Astrocyte (in vitro differentiated cells and primary cell): ENCODE measurements at regions not wholly inside any gene's neighbourhood (a gene's known extent, or its start where the extent isn't known, plus 50 kb on each side); places are given as distances from the start of the nearest gene placed in this dataset.
A peak's percentile ranks its signal among the peaks of the same experiment; 100 is the strongest.

Experiments
- DNase-seq: peaks from one replicate; pipeline ENCODE4 v3.0.0-alpha.2; 2010; ENCODE audit warnings: low read depth
- FAIRE-seq: peaks from 2 replicates; lab custom pipeline; 2011; peaks lifted over from hg19 to GRCh38; lab: Jason Lieb, UNC
- H2AFZ ChIP-seq: 2 replicates; pipeline ENCODE4 v1.6.0; 2012; ENCODE audit warnings: low read depth, low read length, inconsistent platforms
- H3K27ac ChIP-seq: 2 replicates; pipeline ENCODE4 v1.5.1; 2011; ENCODE audit warnings: low read depth, low read length, inconsistent platforms
- H3K27me3 ChIP-seq: 2 replicates; pipeline ENCODE4 v1.6.0; 2011; ENCODE audit warnings: low read length, inconsistent platforms; ENCODE audit not compliant: insufficient read depth
- H3K36me3 ChIP-seq: 2 replicates; pipeline ENCODE4 v1.5.1; 2011; ENCODE audit warnings: low read length, inconsistent platforms; ENCODE audit not compliant: insufficient read depth
- H3K4me1 ChIP-seq: 2 replicates; pipeline ENCODE4 v1.5.1; 2011; ENCODE audit warnings: low read length, inconsistent platforms; ENCODE audit not compliant: insufficient read depth
- H3K4me2 ChIP-seq: 2 replicates; pipeline ENCODE4 v1.6.0; 2012; ENCODE audit warnings: low read length, inconsistent platforms
- H3K4me3 ChIP-seq: 2 replicates; pipeline ENCODE4 v1.5.1; 2011; ENCODE audit warnings: low read depth, mild to moderate bottlenecking, low read length, inconsistent platforms; ENCODE audit not compliant: insufficient read depth
- H3K79me2 ChIP-seq: 2 replicates; pipeline ENCODE4 v1.6.0; 2012; ENCODE audit warnings: mild to moderate bottlenecking, low read length, inconsistent platforms; ENCODE audit not compliant: insufficient read depth
- H3K9ac ChIP-seq: 2 replicates; pipeline ENCODE4 v1.6.0; 2012; ENCODE audit warnings: mild to moderate bottlenecking, low read length, inconsistent platforms
- H3K9me3 ChIP-seq: 2 replicates; pipeline ENCODE4 v1.5.1; 2012; ENCODE audit warnings: low read depth, mild to moderate bottlenecking, low read length, inconsistent platforms; ENCODE audit not compliant: insufficient read depth
- H4K20me1 ChIP-seq: 2 replicates; pipeline ENCODE4 v1.6.0; 2012; ENCODE audit warnings: low read length, inconsistent platforms; ENCODE audit not compliant: insufficient read depth
- H3K27ac Mint-ChIP-seq: one replicate; pipeline ENCODE4 v1.8.0; 2021; ENCODE audit warnings: mild to moderate bottlenecking, mixed read lengths; ENCODE audit not compliant: unreplicated experiment
- H3K27me3 Mint-ChIP-seq: one replicate; pipeline ENCODE4 v1.8.0; 2021; ENCODE audit warnings: low read depth, mixed read lengths; ENCODE audit not compliant: unreplicated experiment
- H3K36me3 Mint-ChIP-seq: one replicate; pipeline ENCODE4 v1.8.0; 2021; ENCODE audit warnings: low read depth, mixed read lengths; ENCODE audit not compliant: unreplicated experiment
- H3K4me1 Mint-ChIP-seq: one replicate; pipeline ENCODE4 v1.8.0; 2021; ENCODE audit warnings: low read depth, mixed read lengths; ENCODE audit not compliant: unreplicated experiment
- H3K4me3 Mint-ChIP-seq: one replicate; pipeline ENCODE4 v1.8.0; 2021; ENCODE audit warnings: mild to moderate bottlenecking, moderate library complexity, mixed read lengths; ENCODE audit not compliant: unreplicated experiment
- H3K9me3 Mint-ChIP-seq: one replicate; pipeline ENCODE4 v1.8.0; 2021; ENCODE audit warnings: mild to moderate bottlenecking, mixed read lengths; ENCODE audit not compliant: unreplicated experiment
- CTCF ChIP-seq: IDR thresholded peaks from 2 replicates; pipeline ENCODE4 v1.5.1; 2011; ENCODE audit warnings: low read depth, mild to moderate bottlenecking, inconsistent platforms, low read length, moderate library complexity; ENCODE audit not compliant: insufficient read depth
- EZH2 ChIP-seq: IDR thresholded peaks from 2 replicates; pipeline ENCODE4 v1.6.1; 2012; ENCODE audit warnings: mild to moderate bottlenecking, low read length, inconsistent platforms; ENCODE audit not compliant: insufficient read depth

- Mint-ChIP-seq H3K4me1 (peaks cover 10% of the 10 kb centered on the region), H3K27ac (no peak overlapping the region)
- TF ChIP-seq EZH2, result no peak
- no peak for TF ChIP-seq CTCF
Measured at GRCh38 chr11:129321076-129321475, 54.6 kb upstream of the BARX2 start.

GRCh38 chr11:129320494-129320893 is 55.2 kb upstream of the BARX2 start:
- Histone ChIP-seq H2AFZ (peak overlapping the region; percentile 17), H3K9ac (no peak overlapping the region), H3K27me3 (no peaks in the 10 kb centered on the region), H3K36me3 (no peaks in the 10 kb centered on the region), H3K79me2 (no peaks in the 10 kb centered on the region), H4K20me1 (no peaks in the 10 kb centered on the region), H3K4me2 (no peak overlapping the region), H3K4me1 (no peaks in the 10 kb centered on the region), H3K4me3 (no peak overlapping the region), H3K27ac (no peak overlapping the region), H3K9me3 (no peaks in the 10 kb centered on the region)
- H3K9me3 Mint-ChIP-seq, result no peaks in the 10 kb centered on the region
- H3K36me3 Mint-ChIP-seq, result no peaks in the 10 kb centered on the region
- H3K4me1 Mint-ChIP-seq, result peaks cover 10% of the 10 kb centered on the region
- FAIRE-seq (no peak), DNase-seq (no peak)
- no peak for TF ChIP-seq CTCF
- TF ChIP-seq EZH2, result no peak
- no peak overlapping the region for H3K4me3 Mint-ChIP-seq
- peaks cover 9% of the 10 kb centered on the region for H3K27me3 Mint-ChIP-seq
- no peak overlapping the region for H3K27ac Mint-ChIP-seq

More at GRCh38 chr11:129321076-129321475, 54.6 kb upstream of the BARX2 start:
- Mint-ChIP-seq H3K9me3 (no peaks in the 10 kb centered on the region), H3K27me3 (peaks cover 8% of the 10 kb centered on the region), H3K36me3 (no peaks in the 10 kb centered on the region), H3K4me3 (no peak overlapping the region)
- Histone ChIP-seq H3K9me3 (no peaks in the 10 kb centered on the region), H2AFZ (no peak overlapping the region), H3K36me3 (no peaks in the 10 kb centered on the region), H3K9ac (no peak overlapping the region), H3K4me2 (no peak overlapping the region), H3K27ac (no peak overlapping the region), H3K79me2 (no peaks in the 10 kb centered on the region), H3K27me3 (no peaks in the 10 kb centered on the region), H3K4me3 (no peak overlapping the region), H3K4me1 (no peaks in the 10 kb centered on the region), H4K20me1 (no peaks in the 10 kb centered on the region)
- no peak for FAIRE-seq
- no peak for DNase-seq

- no peak overlapping the region for H3K4me3 Mint-ChIP-seq
- peaks cover 10% of the 10 kb centered on the region for H3K4me1 Mint-ChIP-seq
- Histone ChIP-seq H3K9ac (no peak overlapping the region), H3K27ac (no peak overlapping the region), H2AFZ (no peak overlapping the region), H3K4me3 (no peak overlapping the region), H4K20me1 (no peaks in the 10 kb centered on the region), H3K27me3 (no peaks in the 10 kb centered on the region), H3K9me3 (no peaks in the 10 kb centered on the region), H3K4me1 (no peaks in the 10 kb centered on the region), H3K79me2 (no peaks in the 10 kb centered on the region), H3K36me3 (no peaks in the 10 kb centered on the region), H3K4me2 (no peak overlapping the region)
- no peak overlapping the region for H3K27ac Mint-ChIP-seq
- H3K27me3 Mint-ChIP-seq, result peaks cover 9% of the 10 kb centered on the region
- no peak for DNase-seq
- no peaks in the 10 kb centered on the region for H3K36me3 Mint-ChIP-seq
- no peak for FAIRE-seq
- no peak for TF ChIP-seq CTCF
- no peak for TF ChIP-seq EZH2
- H3K9me3 Mint-ChIP-seq, result no peaks in the 10 kb centered on the region
Measured at GRCh38 chr11:129319751-129320150, 55.9 kb upstream of the BARX2 start.
